ENCODE measurements at regions not wholly inside any gene's neighbourhood (a gene's known extent, or its start where the extent isn't known, plus 50 kb on each side); places are given as distances from the start of the nearest gene placed in this dataset.

DNA sequence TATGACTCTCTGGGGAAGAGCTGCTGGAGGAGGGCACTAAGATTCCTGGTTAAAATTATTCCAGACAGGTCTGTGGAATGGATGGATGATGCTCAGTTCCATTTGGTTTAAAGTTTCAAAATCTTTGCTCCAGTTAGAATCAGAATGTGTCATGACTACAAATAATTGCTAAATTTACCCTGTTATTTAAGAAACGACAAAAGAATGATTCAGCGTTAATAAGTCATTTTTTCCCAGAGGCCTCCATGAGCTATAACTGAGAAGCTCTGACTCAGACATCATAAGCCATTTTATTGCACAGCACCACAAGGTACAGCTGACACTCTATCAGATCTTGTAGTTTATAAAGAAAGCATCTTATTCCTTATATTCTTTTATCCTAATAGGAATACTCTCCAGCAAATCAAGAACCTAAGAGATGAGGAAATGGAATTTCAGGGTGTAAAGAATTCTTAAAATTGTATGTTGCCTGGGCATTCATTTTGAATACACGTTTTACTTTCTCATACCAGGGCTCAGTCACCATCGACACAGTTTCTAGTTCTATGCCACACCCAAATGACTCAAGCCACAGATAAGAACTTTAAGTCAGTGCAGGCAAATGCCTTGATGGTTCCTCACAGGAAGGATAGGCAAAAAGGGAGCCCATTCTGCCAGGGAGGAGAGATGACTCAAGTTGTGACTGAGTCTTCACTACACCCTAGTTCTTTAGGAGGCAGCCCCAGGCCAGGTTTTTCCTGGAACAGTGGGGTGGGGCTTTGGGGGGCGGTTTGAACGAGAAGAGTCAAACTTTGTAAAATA lies 636.0 kb downstream of the MMUT start:
- Histone ChIP-seq H3K27ac (peak overlapping the region; percentile 61 to 79 (median 72)), H3K4me1 (peaks cover 0 to 14% (median 3%) of the 10 kb centered on the region in 3 donors)
- WGBS, 2 donors = 29 to 42% methylated on average over 6 of the region's 6 CpGs

DNA sequence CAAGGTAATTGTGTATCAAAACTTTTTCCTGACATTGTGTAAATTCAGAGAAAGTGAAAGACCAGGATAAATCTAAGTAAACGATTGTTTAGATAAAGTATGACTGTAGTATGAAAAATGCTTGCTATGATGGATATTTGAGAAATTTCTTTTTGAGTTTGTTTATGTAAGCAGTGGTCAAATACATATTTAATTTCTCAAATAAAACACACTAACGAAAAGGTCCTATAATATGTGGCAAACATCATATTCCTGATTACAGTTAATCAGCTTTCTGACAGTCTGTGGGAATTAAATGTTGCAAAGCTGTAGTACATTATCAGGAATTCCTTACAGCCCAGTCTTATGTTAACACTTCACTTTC lies 636.9 kb downstream of the MMUT start:
- H3K36me3 ChIP-seq = no peaks in the 10 kb centered on the region
- peaks cover 0 to 14% (median 3%) of the 10 kb centered on the region in 3 donors for H3K4me1 ChIP-seq
- H3K27ac ChIP-seq = peak overlapping the region in 1 of 4 donors; percentile 68
- intact Hi-C loops (cut with DNase I) = no loop called here
- WGBS, 2 donors = 38 to 51% methylated on average over 2 of the region's 2 CpGs
- no peaks in the 10 kb centered on the region for H3K27me3 ChIP-seq
- no peak for DNase-seq
- TF ChIP-seq POLR2A (IDR thresholded peaks at IDR 0.05) = no peak
- TF ChIP-seq, protein P1, sequence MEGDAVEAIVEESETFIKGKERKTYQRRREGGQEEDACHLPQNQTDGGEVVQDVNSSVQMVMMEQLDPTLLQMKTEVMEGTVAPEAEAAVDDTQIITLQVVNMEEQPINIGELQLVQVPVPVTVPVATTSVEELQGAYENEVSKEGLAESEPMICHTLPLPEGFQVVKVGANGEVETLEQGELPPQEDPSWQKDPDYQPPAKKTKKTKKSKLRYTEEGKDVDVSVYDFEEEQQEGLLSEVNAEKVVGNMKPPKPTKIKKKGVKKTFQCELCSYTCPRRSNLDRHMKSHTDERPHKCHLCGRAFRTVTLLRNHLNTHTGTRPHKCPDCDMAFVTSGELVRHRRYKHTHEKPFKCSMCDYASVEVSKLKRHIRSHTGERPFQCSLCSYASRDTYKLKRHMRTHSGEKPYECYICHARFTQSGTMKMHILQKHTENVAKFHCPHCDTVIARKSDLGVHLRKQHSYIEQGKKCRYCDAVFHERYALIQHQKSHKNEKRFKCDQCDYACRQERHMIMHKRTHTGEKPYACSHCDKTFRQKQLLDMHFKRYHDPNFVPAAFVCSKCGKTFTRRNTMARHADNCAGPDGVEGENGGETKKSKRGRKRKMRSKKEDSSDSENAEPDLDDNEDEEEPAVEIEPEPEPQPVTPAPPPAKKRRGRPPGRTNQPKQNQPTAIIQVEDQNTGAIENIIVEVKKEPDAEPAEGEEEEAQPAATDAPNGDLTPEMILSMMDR (IDR thresholded peaks at IDR 0.05) = no peak
- no peaks in the 10 kb centered on the region for H3K9me3 ChIP-seq
- no peak overlapping the region for H3K4me3 ChIP-seq

More for the DNA sequence above, 636.0 kb downstream of the MMUT start:
- Histone ChIP-seq H3K36me3 (no peaks in the 10 kb centered on the region), H3K4me3 (no peak overlapping the region), H3K27me3 (no peaks in the 10 kb centered on the region), H3K9me3 (no peaks in the 10 kb centered on the region)
- no peak for DNase-seq
- TF ChIP-seq POLR2A (IDR thresholded peaks at IDR 0.05) = no peak
- TF ChIP-seq, protein P1 (IDR thresholded peaks at IDR 0.05) = no peak
- intact Hi-C loops (cut with DNase I) = no loop called here

DNA sequence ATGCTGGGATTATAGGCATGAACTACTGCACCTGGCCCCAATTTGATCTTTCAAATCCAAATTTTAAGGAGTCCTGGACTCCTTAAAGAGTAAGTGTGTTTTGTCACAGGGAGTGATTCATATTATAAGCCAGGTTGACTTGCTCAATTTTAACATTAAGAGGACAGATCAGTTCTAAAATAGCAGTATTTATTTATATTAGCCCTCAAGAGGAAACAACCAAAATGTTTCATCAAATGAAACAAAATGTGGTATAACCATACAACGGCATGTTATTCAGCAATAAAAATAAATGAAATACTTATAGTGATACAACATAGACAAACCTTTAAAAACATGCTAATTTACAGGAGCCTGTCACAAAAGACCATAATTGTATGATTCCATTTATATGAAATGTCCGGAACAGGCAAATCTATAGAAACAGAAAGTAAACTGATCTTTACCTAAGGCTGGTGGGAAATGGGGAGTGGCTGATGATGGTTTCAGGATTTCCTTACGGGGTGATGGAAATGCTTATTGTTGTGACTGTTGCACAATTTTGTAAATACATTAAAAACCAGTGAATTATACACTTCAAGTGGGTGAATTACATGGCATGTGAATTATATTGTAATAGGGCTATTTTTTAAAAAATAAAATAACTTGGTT lies 637.4 kb downstream of the MMUT start:
- DNase-seq = no peak
- H3K27ac ChIP-seq = no peak overlapping the region
- no peak for TF ChIP-seq POLR2A (IDR thresholded peaks at IDR 0.05)
- TF ChIP-seq, protein P1 (IDR thresholded peaks at IDR 0.05) = no peak
- H3K4me1 ChIP-seq = peaks cover 0 to 14% (median 3%) of the 10 kb centered on the region in 3 donors
- H3K9me3 ChIP-seq = no peaks in the 10 kb centered on the region
- intact Hi-C loops (cut with DNase I) = no loop called here
- H3K36me3 ChIP-seq = no peaks in the 10 kb centered on the region
- H3K27me3 ChIP-seq = no peaks in the 10 kb centered on the region
- H3K4me3 ChIP-seq = no peak overlapping the region
- WGBS, 2 donors = 61 to 72% methylated on average over 3 of the region's 3 CpGs

DNA sequence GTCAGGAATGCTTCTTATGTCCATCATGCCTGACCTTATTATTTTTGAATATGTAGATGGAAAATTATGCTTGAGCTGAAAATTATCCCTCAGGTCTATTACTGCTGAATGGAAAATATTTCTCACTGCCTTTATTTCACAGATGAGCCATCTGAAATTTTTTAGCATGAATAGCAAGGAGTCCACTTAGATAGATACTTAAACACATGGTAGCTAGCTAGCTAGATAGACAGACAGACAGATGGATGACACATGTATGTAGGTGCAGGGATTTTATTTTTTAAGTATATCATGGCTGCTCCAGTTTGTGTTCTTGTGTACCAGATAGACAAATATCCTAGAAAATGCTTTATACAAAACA lies 645.0 kb downstream of the MMUT start:
- Histone ChIP-seq H3K36me3 (no peaks in the 10 kb centered on the region), H3K27me3 (no peaks in the 10 kb centered on the region), H3K4me1 (no peaks in the 10 kb centered on the region), H3K9me3 (no peaks in the 10 kb centered on the region), H3K27ac (no peak overlapping the region), H3K4me3 (no peak overlapping the region)
- intact Hi-C loops (cut with DNase I) = no loop called here
- TF ChIP-seq POLR2A (IDR thresholded peaks at IDR 0.05) = no peak
- TF ChIP-seq, protein P1 (IDR thresholded peaks at IDR 0.05) = no peak
- DNase-seq = no peak

DNA sequence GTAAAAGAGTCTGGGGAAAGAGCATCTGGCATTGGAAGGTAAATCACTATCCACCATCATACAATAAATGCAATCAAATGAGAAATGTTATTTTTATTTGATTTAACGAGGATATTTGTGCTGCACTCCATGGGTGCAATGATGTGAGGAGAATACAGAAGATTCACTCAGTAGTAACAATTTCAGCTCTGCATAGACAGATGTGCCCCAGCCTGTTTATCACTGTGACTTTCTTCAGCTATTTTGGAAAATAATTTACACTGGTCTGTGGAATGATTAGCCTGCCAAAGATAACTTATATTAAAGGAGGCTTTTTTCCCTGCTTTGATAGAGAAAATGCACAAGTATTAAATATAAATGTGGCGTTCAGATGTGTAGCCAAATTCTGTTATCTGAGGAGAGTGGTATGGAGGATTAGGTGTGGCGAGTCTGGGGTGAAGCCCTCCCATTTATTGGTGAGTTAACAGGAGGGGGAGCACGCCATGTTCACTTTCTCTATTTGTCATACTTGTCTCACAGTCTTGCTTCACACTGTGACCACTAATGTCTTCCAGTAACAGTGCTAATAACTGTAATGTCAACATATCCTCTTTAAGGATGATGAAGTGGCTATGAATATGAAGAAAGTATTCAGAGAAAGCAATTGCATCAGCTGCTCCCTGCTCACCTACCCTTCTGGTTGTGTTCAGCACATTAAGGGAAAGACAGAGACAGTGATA lies 645.6 kb downstream of the MMUT start:
- 74 to 79% methylated on average over 4 of the region's 4 CpGs for WGBS, 2 donors

More for the DNA sequence above, 645.6 kb downstream of the MMUT start:
- intact Hi-C loops (cut with DNase I) = no loop called here
- Histone ChIP-seq H3K27ac (no peak overlapping the region), H3K36me3 (no peaks in the 10 kb centered on the region), H3K9me3 (no peaks in the 10 kb centered on the region), H3K4me1 (no peaks in the 10 kb centered on the region), H3K4me3 (no peak overlapping the region), H3K27me3 (no peaks in the 10 kb centered on the region)
- no peak for DNase-seq
- TF ChIP-seq, protein P1 (IDR thresholded peaks at IDR 0.05) = no peak
- no peak for TF ChIP-seq POLR2A (IDR thresholded peaks at IDR 0.05)
